GM23248 (cell line): ENCODE measurements at regions not wholly inside any gene's neighbourhood (a gene's known extent, or its start where the extent isn't known, plus 50 kb on each side); places are given as distances from the start of the nearest gene placed in this dataset.
A peak's percentile ranks its signal among the peaks of the same experiment; 100 is the strongest.

Experiments
- DNase-seq: peaks from one replicate; pipeline ENCODE4 v3.0.0-alpha.2; 2015
- H2AFZ ChIP-seq: fragments of 200-600 bp; sonication (generic); 2 replicates; pipeline ENCODE4 v1.6.1; 2016; ENCODE audit warnings: antibody characterized with exemption
- H3F3A ChIP-seq: fragments of 200-600 bp; sonication (generic); 2 replicates; pipeline ENCODE4 v1.6.1; 2016; ENCODE audit warnings: mild to moderate bottlenecking, antibody characterized with exemption, mixed run types; ENCODE audit not compliant: insufficient read depth
- H3K27ac ChIP-seq: fragments of 200-600 bp; sonication (generic); 2 replicates; pipeline ENCODE4 v1.5.1; 2016; ENCODE audit warnings: mild to moderate bottlenecking
- H3K27me3 ChIP-seq: fragments of 200-600 bp; sonication (generic); replicated peaks from 2 replicates; pipeline ENCODE4 v1.6.1; 2016; ENCODE audit warnings: mild to moderate bottlenecking; ENCODE audit not compliant: insufficient read depth
- H3K36me3 ChIP-seq: fragments of 200-600 bp; sonication (generic); 2 replicates; pipeline ENCODE4 v1.6.1; 2016; ENCODE audit warnings: low read depth, mild to moderate bottlenecking
- H3K4me1 ChIP-seq: fragments of 200-600 bp; sonication (generic); 2 replicates; pipeline ENCODE4 v1.6.1; 2016; ENCODE audit warnings: mild to moderate bottlenecking; ENCODE audit not compliant: insufficient read depth
- H3K4me2 ChIP-seq: fragments of 200-600 bp; sonication (generic); one replicate; pipeline ENCODE4 v1.6.1; 2016; ENCODE audit warnings: mild to moderate bottlenecking; ENCODE audit not compliant: unreplicated experiment
- H3K4me3 ChIP-seq: fragments of 200-600 bp; sonication (generic); 2 replicates; pipeline ENCODE4 v1.5.1; 2016; ENCODE audit warnings: mild to moderate bottlenecking
- H3K79me2 ChIP-seq: fragments of 200-600 bp; sonication (generic); 2 replicates; pipeline ENCODE4 v1.6.1; 2016; ENCODE audit warnings: mild to moderate bottlenecking; ENCODE audit not compliant: insufficient read depth
- H3K9ac ChIP-seq: fragments of 200-600 bp; sonication (generic); 2 replicates; pipeline ENCODE4 v1.6.1; 2016; ENCODE audit warnings: mild to moderate bottlenecking
- H3K9me2 ChIP-seq: fragments of 200-600 bp; sonication (generic); 2 replicates; pipeline ENCODE4 v1.6.1; 2016; ENCODE audit warnings: mixed run types, mild to moderate bottlenecking, moderate library complexity; ENCODE audit not compliant: insufficient read depth
- H3K9me3 ChIP-seq: fragments of 200-600 bp; sonication (generic); one replicate; pipeline ENCODE4 v1.6.1; 2017; ENCODE audit warnings: low read depth
- H4K20me1 ChIP-seq: fragments of 200-600 bp; sonication (generic); 2 replicates; pipeline ENCODE4 v1.6.0; 2016; ENCODE audit not compliant: insufficient read depth
- EZH2 ChIP-seq: fragments of 200-600 bp; sonication (generic); IDR thresholded peaks from 2 replicates; pipeline ENCODE4 v1.6.1; 2018; ENCODE audit warnings: antibody characterized with exemption, mild to moderate bottlenecking; ENCODE audit not compliant: insufficient read depth, poor library complexity, severe bottlenecking
- EZH2phosphoT487 ChIP-seq: fragments of 200-600 bp; sonication (generic); IDR thresholded peaks from 2 replicates; pipeline ENCODE4 v1.6.1; 2018; ENCODE audit warnings: antibody characterized with exemption, moderate library complexity, mild to moderate bottlenecking, low read depth; ENCODE audit not compliant: insufficient read depth
- WGBS, 2 experiments: methylation state at CpG; one replicate each; pipeline ENCODE4 v1.1.6; 2015 to 2017; ENCODE audit warnings: low lambda C conversion rate in 2 of 2, low coverage in 1 of 2; ENCODE audit errors: missing lambda C conversion rate in 2 of 2; 5-methylcytosine and 5-hydroxymethylcytosine counted together
- in situ Hi-C: fragments of 300-500 bp; cut with MboI; formaldehyde crosslinking; loops from 2 replicates; pipeline ENCODE4 v1.15.0; 2020

DNA sequence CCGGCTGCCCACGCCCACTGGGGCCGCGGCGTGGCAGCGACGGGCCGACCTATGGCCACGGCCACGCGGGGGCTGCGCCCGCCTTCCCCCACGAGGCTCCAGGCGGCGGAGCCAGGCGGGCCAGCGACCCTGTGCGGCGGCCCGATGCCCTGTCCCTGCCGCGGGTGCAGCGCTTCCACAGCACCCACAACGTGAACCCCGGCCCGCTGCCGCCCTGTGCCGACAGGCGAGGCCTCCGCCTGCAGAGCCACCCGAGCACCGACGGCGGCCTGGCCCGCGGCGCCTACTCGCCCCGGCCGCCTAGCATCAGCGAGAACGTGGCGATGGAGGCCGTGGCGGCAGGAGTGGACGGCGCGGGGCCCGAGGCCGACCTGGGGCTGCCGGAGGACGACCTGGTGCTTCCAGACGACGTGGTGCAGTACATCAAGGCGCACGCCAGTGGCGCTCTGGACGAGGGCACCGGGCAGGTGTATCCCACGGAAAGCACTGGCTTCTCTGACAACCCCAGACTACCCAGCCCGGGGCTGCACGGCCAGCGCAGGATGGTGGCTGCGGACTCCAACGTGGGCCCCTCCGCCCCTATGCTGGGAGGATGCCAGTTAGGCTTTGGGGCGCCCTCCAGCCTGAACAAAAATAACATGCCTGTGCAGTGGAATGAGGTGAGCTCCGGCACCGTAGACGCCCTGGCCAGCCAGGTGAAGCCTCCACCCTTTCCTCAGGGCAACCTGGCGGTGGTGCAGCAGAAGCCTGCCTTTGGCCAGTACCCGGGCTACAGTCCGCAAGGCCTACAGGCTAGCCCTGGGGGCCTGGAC, 253.2 kb downstream of the GLI2 start:
- TF ChIP-seq EZH2 (no peak), EZH2phosphoT487 (no peak)
- Histone ChIP-seq H3K4me1 (no peaks in the 10 kb centered on the region), H4K20me1 (no peaks in the 10 kb centered on the region), H3F3A (no peaks in the 10 kb centered on the region), H3K9me3 (no peaks in the 10 kb centered on the region), H3K4me2 (no peak overlapping the region), H3K79me2 (no peaks in the 10 kb centered on the region), H3K36me3 (peaks cover 5% of the 10 kb centered on the region; the same call in 1 of the 2 replicates), H3K27me3 (no peaks in the 10 kb centered on the region), H3K27ac (no peak overlapping the region), H2AFZ (no peak overlapping the region), H3K9me2 (no peaks in the 10 kb centered on the region), H3K4me3 (no peak overlapping the region), H3K9ac (no peak overlapping the region)
- in situ Hi-C loops = no loop called here
- 96 to 97% methylated on average over 27 to 67 of the region's 74 CpGs for WGBS, 2 experiments
- no peak for DNase-seq

GRCh38 chr2:120989512-120990441, 254.1 kb downstream of the GLI2 start:
- H3K9me3 ChIP-seq = no peaks in the 10 kb centered on the region
- H3K9me2 ChIP-seq = no peaks in the 10 kb centered on the region
- no peak overlapping the region for H3K9ac ChIP-seq
- TF ChIP-seq EZH2 (no peak), EZH2phosphoT487 (no peak)
- H3K36me3 ChIP-seq = peaks cover 5% of the 10 kb centered on the region; the same call in 1 of the 2 replicates
- no peaks in the 10 kb centered on the region for H3K4me1 ChIP-seq
- H3K79me2 ChIP-seq = no peaks in the 10 kb centered on the region
- in situ Hi-C loops = no loop called here
- no peak overlapping the region for H3K27ac ChIP-seq
- H4K20me1 ChIP-seq = no peaks in the 10 kb centered on the region
- H3K27me3 ChIP-seq = no peaks in the 10 kb centered on the region
- WGBS, 2 experiments = 90 to 91% methylated on average over 16 to 19 of the region's 26 CpGs
- H3K4me2 ChIP-seq = no peak overlapping the region
- H2AFZ ChIP-seq = no peak overlapping the region
- H3F3A ChIP-seq = no peaks in the 10 kb centered on the region
- H3K4me3 ChIP-seq = no peak overlapping the region
- no peak for DNase-seq

- Histone ChIP-seq H3K27me3 (no peaks in the 10 kb centered on the region), H3K9me2 (no peaks in the 10 kb centered on the region), H3F3A (no peaks in the 10 kb centered on the region), H3K4me2 (no peak overlapping the region), H3K36me3 (peaks cover 5% of the 10 kb centered on the region; the same call in 1 of the 2 replicates), H3K9me3 (no peaks in the 10 kb centered on the region), H4K20me1 (no peaks in the 10 kb centered on the region), H3K9ac (no peak overlapping the region), H2AFZ (no peak overlapping the region), H3K27ac (no peak overlapping the region), H3K4me3 (no peak overlapping the region), H3K79me2 (no peaks in the 10 kb centered on the region), H3K4me1 (no peaks in the 10 kb centered on the region)
- peak; percentile 29 for DNase-seq
- WGBS, 2 experiments = 87 to 91% methylated on average over 14 to 15 of the region's 15 CpGs
- TF ChIP-seq EZH2phosphoT487 = no peak
- in situ Hi-C loops = no loop called here
Observed at GRCh38 chr2:120990451-120990871, 254.8 kb downstream of the GLI2 start.

GRCh38 chr2:120991441-120991840, 255.8 kb downstream of the GLI2 start:
- Histone ChIP-seq H3K4me3 (no peak overlapping the region), H3K79me2 (no peaks in the 10 kb centered on the region), H3K4me1 (no peaks in the 10 kb centered on the region), H3K36me3 (peaks cover 5% of the 10 kb centered on the region; the same call in 1 of the 2 replicates), H4K20me1 (no peaks in the 10 kb centered on the region), H3F3A (no peaks in the 10 kb centered on the region), H3K4me2 (no peak overlapping the region), H3K9me2 (no peaks in the 10 kb centered on the region), H3K9me3 (no peaks in the 10 kb centered on the region), H3K27ac (no peak overlapping the region), H2AFZ (no peak overlapping the region), H3K27me3 (no peaks in the 10 kb centered on the region), H3K9ac (no peak overlapping the region)
- no peak for DNase-seq
- WGBS, 2 experiments = 90 to 93% methylated on average over 11 of the region's 11 CpGs
- in situ Hi-C loops = no loop called here
- TF ChIP-seq EZH2 (no peak), EZH2phosphoT487 (no peak)
